Lower leg skin (tissue), 3 donors: ENCODE measurements at regions not wholly inside any gene's neighbourhood (a gene's known extent, or its start where the extent isn't known, plus 50 kb on each side); places are given as distances from the start of the nearest gene placed in this dataset.

ENCODE experiments used
- CTCF ChIP-seq, 3 donors: fragments of 450-650 bp; IDR thresholded peaks; one replicate each; pipeline ENCODE4 v1.5.1; 2016; ENCODE audit warnings: antibody characterized with exemption in 3 of 3, mild to moderate bottlenecking in 3 of 3, moderate library complexity in 2 of 3
- POLR2A ChIP-seq, 2 donors: fragments of 450-650 bp; IDR thresholded peaks; one replicate each; pipeline ENCODE4 v1.6.1; 2016 to 2017; ENCODE audit warnings: antibody characterized with exemption in 2 of 2, mild to moderate bottlenecking in 1 of 2, moderate library complexity in 1 of 2

- TF ChIP-seq CTCF (IDR thresholded peaks at IDR 0.05) (no peak), POLR2A (IDR thresholded peaks at IDR 0.05) (no peak)
Observed at GRCh38 chr2:15886231-15886630, 54.1 kb upstream of the MYCN start.
